NCI-H69 (cell line): ENCODE measurements at regions not wholly inside any gene's neighbourhood (a gene's known extent, or its start where the extent isn't known, plus 50 kb on each side); places are given as distances from the start of the nearest gene placed in this dataset.

Source experiments
- DNase-seq: peaks from one replicate; lab custom pipeline; 2025; lab: John Stamatoyannopoulos, UW

- DNase-seq = no peak
Observed at GRCh38 chr13:22653866-22654265, 526.9 kb upstream of the SGCG start.

GRCh38 chr13:22655106-22655852 is 525.5 kb upstream of the SGCG start:
- no peak for DNase-seq

DNA sequence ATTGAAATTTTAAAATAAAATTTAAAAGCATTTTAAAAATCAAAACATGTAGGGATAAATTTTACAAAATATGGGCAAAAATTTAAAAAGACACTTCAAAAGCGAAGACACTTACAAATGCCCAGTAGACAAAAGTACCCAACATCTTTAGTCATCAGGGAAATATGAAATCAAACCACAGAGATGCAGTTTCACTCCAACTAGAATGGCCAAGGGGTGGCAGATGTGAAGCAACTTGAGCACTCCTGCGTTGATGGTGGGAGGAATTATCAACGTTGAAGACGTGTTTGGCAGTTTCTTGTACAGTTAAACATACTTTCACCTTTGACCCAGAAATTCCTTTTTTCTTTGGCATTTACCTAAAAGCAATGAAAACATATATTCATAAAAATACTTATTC is 518.0 kb upstream of the SGCG start:
- no peak for DNase-seq

DNA sequence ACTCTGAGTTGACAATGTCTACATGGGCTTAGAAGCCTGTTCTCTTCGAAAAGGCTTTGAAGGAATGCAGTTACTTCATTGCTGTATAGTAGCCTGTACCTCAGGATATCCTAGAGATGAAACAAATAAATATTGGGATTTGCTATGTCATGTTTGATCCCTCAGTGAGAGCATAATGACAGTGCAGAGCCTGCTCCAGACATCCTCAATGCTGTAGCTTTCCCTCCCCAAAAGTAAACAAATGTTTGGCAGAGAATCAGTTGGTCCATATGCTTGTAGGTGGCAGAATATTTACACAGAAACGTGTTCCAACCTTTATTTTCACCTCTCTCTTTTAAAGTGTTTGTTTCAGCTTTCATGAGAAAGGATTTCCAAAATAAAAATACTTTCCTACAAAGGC is 515.3 kb upstream of the SGCG start:
- peak; percentile 87 for DNase-seq

DNA sequence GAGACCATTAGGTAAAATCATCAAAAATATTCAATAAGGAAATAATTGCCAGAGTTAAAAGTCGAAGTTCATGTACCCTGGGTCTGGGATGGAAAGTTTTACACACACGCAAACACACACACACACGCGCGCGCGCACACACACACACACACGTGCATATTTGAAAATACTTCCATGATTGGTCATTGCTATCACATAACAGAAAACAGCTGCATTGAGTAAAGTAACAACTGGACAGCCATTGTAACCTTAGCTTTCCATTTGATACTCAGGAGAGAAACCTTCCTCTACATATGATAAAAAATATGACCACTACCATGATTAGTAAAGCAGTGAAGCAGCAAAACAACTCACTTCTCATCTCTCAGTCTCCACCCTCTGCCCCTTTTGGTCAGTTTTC is 490.0 kb upstream of the SGCG start:
- DNase-seq = no peak

GRCh38 chr13:22693691-22694090 is 487.1 kb upstream of the SGCG start:
- DNase-seq = no peak

- DNase-seq = no peak
Observed at GRCh38 chr13:22696433-22696832, 484.3 kb upstream of the SGCG start.

DNA sequence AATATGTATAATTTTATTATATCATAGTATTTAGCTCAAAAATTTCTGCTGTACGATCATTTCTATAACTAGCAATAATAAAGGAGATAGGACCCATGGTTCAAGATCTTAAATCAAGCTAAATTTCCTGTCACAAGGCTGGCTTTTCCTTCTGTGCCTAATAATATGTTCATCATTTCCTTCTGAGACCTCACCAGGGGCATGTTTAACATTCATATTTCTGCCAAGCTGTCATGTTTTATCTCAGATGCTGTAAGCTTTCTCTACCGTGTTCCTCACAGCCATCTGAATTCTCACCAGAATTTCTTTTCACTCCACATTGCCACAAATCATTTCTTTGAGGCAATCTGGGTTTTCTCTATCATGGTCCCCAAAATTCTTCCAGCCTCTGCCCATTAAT is 482.3 kb upstream of the SGCG start:
- DNase-seq = peak; percentile 22

GRCh38 chr13:22700246-22700887 is 480.4 kb upstream of the SGCG start:
- peak; percentile 96 for DNase-seq

- peak; percentile 65 for DNase-seq
Observed at GRCh38 chr13:22703601-22704209, 477.1 kb upstream of the SGCG start.

DNA sequence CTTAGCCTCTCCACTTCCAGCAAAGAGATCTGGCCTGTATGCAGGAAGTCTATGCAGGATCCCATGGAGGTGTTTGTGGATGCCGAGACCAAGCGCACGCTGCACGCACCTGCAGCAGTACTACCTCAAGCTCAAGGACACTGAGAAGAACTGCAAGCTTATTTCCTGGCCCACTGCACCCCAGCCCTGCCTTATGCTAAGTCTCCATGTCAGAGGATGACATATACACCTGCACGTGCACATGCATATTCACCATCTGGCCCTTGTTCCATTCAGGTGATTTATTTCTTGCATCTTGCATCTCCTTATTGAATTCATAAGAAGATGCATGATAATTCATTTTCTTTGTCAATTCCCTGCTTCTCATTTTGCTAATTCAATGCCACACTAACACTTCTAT is 472.8 kb upstream of the SGCG start:
- peak; percentile 0 for DNase-seq

DNA sequence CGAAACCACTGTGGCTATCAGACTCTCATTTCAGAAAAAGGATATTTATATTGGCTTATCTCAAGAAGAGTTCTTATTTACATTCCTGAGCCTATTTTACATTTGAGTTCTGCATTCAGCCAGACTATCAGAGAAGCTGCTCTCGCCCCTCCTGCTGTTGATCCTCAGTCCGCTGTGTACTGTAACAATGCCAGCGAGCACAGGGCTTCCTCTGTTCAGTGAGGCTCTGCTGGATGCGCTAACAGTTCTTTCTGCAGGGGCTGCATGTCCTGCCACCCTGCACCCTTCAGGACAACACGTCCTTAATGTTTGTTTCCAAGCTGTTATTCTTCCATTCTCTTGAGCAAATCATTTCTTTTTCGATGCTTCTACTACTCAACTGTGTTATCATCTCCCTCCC is 463.7 kb upstream of the SGCG start:
- no peak for DNase-seq

- peak; percentile 82 for DNase-seq
Observed at GRCh38 chr13:22726726-22727125, 454.1 kb upstream of the SGCG start.

DNA sequence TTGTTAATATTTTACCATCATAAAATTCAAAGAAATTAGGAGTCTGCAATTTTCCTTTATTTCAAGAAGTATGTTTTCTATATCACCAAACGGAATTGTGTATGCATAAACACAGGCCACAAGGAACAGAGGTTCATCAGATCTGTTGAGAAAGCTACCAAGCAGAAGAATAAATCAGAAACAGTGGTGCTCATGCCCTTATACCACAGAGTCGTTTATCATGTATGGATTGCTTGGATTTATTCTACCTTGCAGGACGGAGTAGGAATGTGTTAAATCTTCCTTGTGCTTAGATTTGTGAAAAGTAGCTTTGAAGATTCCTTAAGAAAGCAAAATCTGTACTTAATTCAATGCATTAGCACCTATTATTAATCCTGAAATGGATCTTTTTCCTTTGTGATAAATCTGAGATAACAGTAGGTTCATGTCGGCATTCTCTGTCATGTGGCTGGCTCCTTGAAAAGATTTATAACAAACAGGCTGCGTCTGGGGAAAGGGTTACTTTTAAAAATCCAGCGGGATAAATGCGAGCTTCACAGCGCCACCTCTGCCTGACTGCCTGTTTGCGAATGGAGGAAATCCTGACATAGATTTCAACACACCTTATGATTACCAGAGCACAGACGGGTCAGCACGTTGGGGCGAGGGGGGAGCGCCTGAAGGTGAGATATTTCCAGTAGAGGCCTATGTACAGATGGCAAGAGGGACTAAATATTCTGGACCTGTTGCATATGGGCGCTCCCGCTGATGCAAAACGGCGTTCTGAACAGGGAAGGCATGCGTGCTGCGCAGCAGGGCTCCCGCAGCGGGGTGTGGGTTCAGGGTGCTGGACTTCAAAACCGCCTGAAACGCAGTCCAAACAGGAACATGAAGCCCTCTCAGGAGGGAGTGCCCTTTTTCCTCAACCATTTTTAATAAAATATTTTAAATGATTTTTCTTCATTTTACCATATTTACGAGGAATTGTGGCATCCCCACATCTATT is 445.5 kb upstream of the SGCG start:
- no peak for DNase-seq

DNA sequence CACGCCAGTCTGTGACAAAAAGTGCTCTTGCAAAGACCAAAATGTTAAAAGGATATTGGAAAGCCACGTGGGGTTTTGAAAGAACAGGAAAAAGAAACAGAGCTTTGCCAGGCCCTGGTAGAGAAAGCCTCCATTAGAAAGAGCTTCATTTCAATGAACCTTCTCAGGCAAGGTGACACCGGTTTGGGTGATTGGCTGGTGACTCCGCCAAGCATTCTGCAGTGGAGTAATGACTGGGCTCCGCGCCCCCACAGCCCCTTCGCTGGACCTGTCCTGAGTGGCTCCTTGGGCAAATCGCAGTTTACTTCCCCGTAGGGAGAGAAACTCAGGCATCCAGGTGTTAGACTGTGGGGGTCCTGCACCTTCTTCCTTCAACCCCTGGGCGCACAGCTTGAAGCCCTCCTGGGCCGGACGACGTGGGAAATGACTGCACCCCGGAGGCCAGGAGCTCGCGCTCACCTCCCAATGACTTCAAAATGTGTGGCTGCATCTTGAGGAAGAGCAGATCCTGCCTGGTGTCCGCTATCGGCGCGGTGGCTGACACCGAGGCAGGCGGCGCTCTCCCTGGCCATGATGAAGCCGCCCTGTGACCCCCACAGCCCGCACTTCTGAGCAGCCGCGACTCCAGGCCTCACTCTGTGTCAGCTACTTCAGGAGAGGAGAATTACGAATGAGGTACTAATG is 444.6 kb upstream of the SGCG start:
- no peak for DNase-seq

GRCh38 chr13:22736768-22737092 is 444.0 kb upstream of the SGCG start:
- no peak for DNase-seq

- no peak for DNase-seq
Observed at GRCh38 chr13:22738357-22738756, 442.4 kb upstream of the SGCG start.

GRCh38 chr13:22740264-22740663 is 440.5 kb upstream of the SGCG start:
- peak; percentile 55 for DNase-seq

DNA sequence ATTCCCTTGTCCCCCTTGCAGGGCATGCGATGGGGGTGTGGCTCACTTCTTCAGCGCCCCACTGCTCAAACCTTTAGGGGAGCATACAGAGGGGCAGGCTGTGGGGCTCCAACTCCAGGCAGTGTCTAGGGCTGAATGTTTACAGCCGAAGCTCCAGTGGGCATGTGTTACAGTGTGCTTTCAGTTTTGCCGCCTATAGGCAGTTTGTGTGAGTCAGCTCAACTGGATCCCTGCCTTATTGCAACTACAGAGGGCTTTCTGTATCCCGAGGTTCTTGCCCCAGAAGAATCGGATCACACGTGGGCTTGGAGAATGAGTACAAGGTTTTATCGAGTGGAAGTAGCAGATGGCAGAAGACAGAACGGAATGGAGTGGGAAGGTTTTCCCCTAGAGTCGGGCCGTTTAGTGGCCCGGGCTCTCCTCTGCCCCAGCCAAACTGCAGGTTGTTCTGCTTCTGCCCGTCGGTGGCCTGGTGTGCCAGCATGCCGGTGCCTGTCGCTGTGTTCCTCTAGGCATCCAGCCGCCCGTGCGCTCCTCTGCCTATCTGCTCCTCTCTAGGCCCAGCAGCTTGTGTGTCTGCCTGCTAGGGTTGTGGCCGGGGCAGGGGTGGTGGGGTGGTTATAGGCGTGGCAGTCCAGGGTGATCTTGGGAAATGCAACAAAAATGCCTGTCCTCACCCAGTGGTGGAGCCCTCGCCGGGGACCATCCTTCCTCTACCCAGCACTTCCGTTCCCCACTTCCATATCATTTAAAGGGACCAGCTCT is 435.9 kb upstream of the SGCG start:
- DNase-seq = no peak

- no peak for DNase-seq
Observed at GRCh38 chr13:22748866-22749577, 431.8 kb upstream of the SGCG start.
